ENCODE measurements at regions not wholly inside any gene's neighbourhood (a gene's known extent, or its start where the extent isn't known, plus 50 kb on each side); places are given as distances from the start of the nearest gene placed in this dataset.

DNA sequence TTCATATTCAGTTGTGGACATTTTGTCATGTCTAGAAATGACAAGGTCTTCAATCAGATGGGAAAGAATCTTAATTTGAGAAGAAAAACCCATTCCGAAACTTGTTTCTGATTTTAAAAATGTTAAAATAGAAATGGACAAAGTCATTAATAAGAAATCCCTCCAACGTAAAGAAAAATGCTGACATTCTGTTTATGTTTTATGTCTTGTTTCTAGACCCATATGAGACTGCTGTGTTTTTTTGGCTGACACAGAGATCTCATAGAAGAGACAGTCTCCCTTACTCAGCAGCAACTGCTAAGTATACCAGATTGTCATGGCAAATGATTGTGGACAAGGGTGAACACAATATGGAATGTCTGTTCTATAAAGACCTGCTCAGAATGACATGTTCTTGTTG lies 538.5 kb downstream of the ZEB2 start:
- Mint-ChIP-seq H3K4me1 (no peaks in the 10 kb centered on the region), H3K9me3 (no peaks in the 10 kb centered on the region; a peak in 1 of 5 replicates), H3K27ac (no peak overlapping the region), H3K4me3 (no peak overlapping the region), H3K36me3 (ENCODE audit: insufficient read depth in 1 of 3, low read depth in 3 of 3) (peaks cover 0 to 11% (median 4%) of the 10 kb centered on the region in 3 experiments; a peak in 4 of 7 replicates), H3K27me3 (ENCODE audit: low read depth) (no peaks in the 10 kb centered on the region)
- Histone ChIP-seq H3K9ac (ENCODE audit: extremely low read depth, insufficient read length, low read length) (no peak overlapping the region), H3K56ac (ENCODE audit: insufficient read length, low read depth, low read length) (no peak overlapping the region), H3K18ac (ENCODE audit: insufficient read length, low read depth, low read length) (no peak overlapping the region), H3K79me2 (ENCODE audit: insufficient read depth, low read length) (no peaks in the 10 kb centered on the region), H3K27me3 (ENCODE audit: insufficient read depth, low read length) (no peaks in the 10 kb centered on the region), H4K91ac (ENCODE audit: insufficient read length, low read depth, low read length) (no peak overlapping the region), H2AFZ (ENCODE audit: low read length) (no peak overlapping the region), H3K23me2 (ENCODE audit: insufficient read length, low read depth, low read length, poor library complexity, severe bottlenecking) (no peaks in the 10 kb centered on the region), H3K4me1 (ENCODE audit: insufficient read depth, low read length) (no peaks in the 10 kb centered on the region), H3K27ac (ENCODE audit: insufficient read length, low read depth, low read length) (no peak overlapping the region), H3T11ph (ENCODE audit: low read length) (no peak overlapping the region), H3K14ac (ENCODE audit: insufficient read depth, low read length) (no peak overlapping the region), H2BK20ac (ENCODE audit: low read depth, low read length, poor library complexity, severe bottlenecking) (no peak overlapping the region), H3K4ac (ENCODE audit: low read depth, low read length) (no peak overlapping the region), H2BK15ac (ENCODE audit: low read depth, low read length) (no peak overlapping the region), H3K23ac (ENCODE audit: insufficient read length, low read depth, low read length) (no peak overlapping the region), H2AK5ac (ENCODE audit: insufficient read length, low read length) (no peak overlapping the region), H3K4me2 (ENCODE audit: insufficient read depth, insufficient read length, low read length) (no peak overlapping the region), H3K9me3 (ENCODE audit: control insufficient read depth, low read depth, low read length) (no peaks in the 10 kb centered on the region), H4K8ac (replicated peaks; ENCODE audit: insufficient read length, low read depth, low read length) (no peak overlapping the region), H2BK12ac (ENCODE audit: insufficient read length, low read depth, low read length) (no peak overlapping the region), H2BK5ac (ENCODE audit: insufficient read length, low read length) (no peak overlapping the region), H4K20me1 (ENCODE audit: control insufficient read depth, insufficient read depth, insufficient read length) (no peaks in the 10 kb centered on the region), H4K5ac (ENCODE audit: insufficient read length, low read depth, low read length) (no peak overlapping the region), H2BK120ac (ENCODE audit: low read depth, low read length, poor library complexity, severe bottlenecking) (no peak overlapping the region), H3K79me1 (ENCODE audit: insufficient read depth, low read depth, low read length, poor library complexity, severe bottlenecking) (no peaks in the 10 kb centered on the region)
- TF ChIP-seq, protein P1, sequence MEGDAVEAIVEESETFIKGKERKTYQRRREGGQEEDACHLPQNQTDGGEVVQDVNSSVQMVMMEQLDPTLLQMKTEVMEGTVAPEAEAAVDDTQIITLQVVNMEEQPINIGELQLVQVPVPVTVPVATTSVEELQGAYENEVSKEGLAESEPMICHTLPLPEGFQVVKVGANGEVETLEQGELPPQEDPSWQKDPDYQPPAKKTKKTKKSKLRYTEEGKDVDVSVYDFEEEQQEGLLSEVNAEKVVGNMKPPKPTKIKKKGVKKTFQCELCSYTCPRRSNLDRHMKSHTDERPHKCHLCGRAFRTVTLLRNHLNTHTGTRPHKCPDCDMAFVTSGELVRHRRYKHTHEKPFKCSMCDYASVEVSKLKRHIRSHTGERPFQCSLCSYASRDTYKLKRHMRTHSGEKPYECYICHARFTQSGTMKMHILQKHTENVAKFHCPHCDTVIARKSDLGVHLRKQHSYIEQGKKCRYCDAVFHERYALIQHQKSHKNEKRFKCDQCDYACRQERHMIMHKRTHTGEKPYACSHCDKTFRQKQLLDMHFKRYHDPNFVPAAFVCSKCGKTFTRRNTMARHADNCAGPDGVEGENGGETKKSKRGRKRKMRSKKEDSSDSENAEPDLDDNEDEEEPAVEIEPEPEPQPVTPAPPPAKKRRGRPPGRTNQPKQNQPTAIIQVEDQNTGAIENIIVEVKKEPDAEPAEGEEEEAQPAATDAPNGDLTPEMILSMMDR (conservative IDR thresholded peaks at IDR 0.05): no peak
- WGBS (ENCODE audit: extremely low coverage, insufficient read length, low lambda C conversion rate): no CpG with 5 or more reads among the region's 2 CpGs
- no peak for DNase-seq

Measured in H9 (cell line).